Erythroblast (primary cell): ENCODE measurements at regions not wholly inside any gene's neighbourhood (a gene's known extent, or its start where the extent isn't known, plus 50 kb on each side); places are given as distances from the start of the nearest gene placed in this dataset.

Experiments used
- GATA1 ChIP-seq: IDR thresholded peaks from 2 replicates; pipeline ENCODE4 v1.6.1; 2011; ENCODE audit warnings: low read depth, mild to moderate bottlenecking, control low read depth, low read length, moderate library complexity
- POLR2A ChIP-seq: IDR thresholded peaks from 2 replicates; pipeline ENCODE4 v1.6.1; 2011; ENCODE audit warnings: mild to moderate bottlenecking, low read length

- no peak for TF ChIP-seq POLR2A
- TF ChIP-seq GATA1 = no peak
Measured at GRCh38 chr16:64541621-64542020, 580.2 kb downstream of the CDH11 start.
